Endodermal cell (in vitro differentiated cells): ENCODE measurements at regions not wholly inside any gene's neighbourhood (a gene's known extent, or its start where the extent isn't known, plus 50 kb on each side); places are given as distances from the start of the nearest gene placed in this dataset.

Source experiments
- DNase-seq: peaks from one replicate; pipeline ENCODE4 v3.0.0-alpha.2; 2017
- H3K27ac ChIP-seq: 2 replicates; pipeline ENCODE4 v1.5.1; 2013; ENCODE audit warnings: mild to moderate bottlenecking, low read depth, low read length, moderate library complexity
- H3K27me3 ChIP-seq: 2 replicates; pipeline ENCODE4 v1.6.1; 2013; ENCODE audit warnings: mild to moderate bottlenecking, low read length, moderate library complexity; ENCODE audit not compliant: insufficient read depth, control insufficient read depth, poor library complexity, severe bottlenecking
- H3K36me3 ChIP-seq: 2 replicates; pipeline ENCODE4 v1.7.0; 2013; ENCODE audit warnings: mild to moderate bottlenecking, low read length, moderate library complexity; ENCODE audit not compliant: control insufficient read depth, insufficient read depth
- H3K4me1 ChIP-seq: one replicate; pipeline ENCODE4 v1.7.0; 2013; ENCODE audit warnings: low read length; ENCODE audit not compliant: control insufficient read depth, insufficient read depth
- H3K4me3 ChIP-seq: 2 replicates; pipeline ENCODE4 v1.5.1; 2013; ENCODE audit warnings: mild to moderate bottlenecking, low read length, moderate library complexity
- H3K9ac ChIP-seq: 2 replicates; pipeline ENCODE4 v1.6.1; 2013; ENCODE audit warnings: mild to moderate bottlenecking, low read length, moderate library complexity; ENCODE audit not compliant: poor library complexity, severe bottlenecking; ENCODE audit errors: extremely low read depth
- H3K9me3 ChIP-seq: 2 replicates; pipeline ENCODE4 v1.6.1; 2013; ENCODE audit warnings: mild to moderate bottlenecking, low read length, moderate library complexity; ENCODE audit not compliant: control insufficient read depth
- H3K27ac Mint-ChIP-seq: 2 replicates; pipeline ENCODE4 v1.8.0; 2020; ENCODE audit warnings: mixed read lengths
- H3K27me3 Mint-ChIP-seq: 2 replicates; pipeline ENCODE4 v1.8.0; 2021; ENCODE audit warnings: mild to moderate bottlenecking, mixed read lengths; ENCODE audit not compliant: insufficient read depth
- H3K36me3 Mint-ChIP-seq: 2 replicates; pipeline ENCODE4 v1.8.0; 2020; ENCODE audit warnings: low read depth, mixed read lengths
- H3K4me1 Mint-ChIP-seq: 2 replicates; pipeline ENCODE4 v1.8.0; 2020; ENCODE audit warnings: mixed read lengths
- H3K4me3 Mint-ChIP-seq: 2 replicates; pipeline ENCODE4 v1.8.0; 2020; ENCODE audit warnings: mild to moderate bottlenecking, moderate library complexity, mixed read lengths
- H3K9me3 Mint-ChIP-seq: 2 replicates; pipeline ENCODE4 v1.8.0; 2020; ENCODE audit warnings: mild to moderate bottlenecking, mixed read lengths
- CTCF ChIP-seq: fragments of 200-600 bp; sonication (generic); conservative IDR thresholded peaks from 2 replicates; pipeline ENCODE4 v1.5.0; 2021; ENCODE audit warnings: antibody characterized with exemption, mild to moderate bottlenecking
- WGBS, 2 experiments: methylation state at CpG; one replicate each; pipeline versions ENCODE4 v1.1.5 to v1.1.7; 2013; ENCODE audit warnings: missing lambda C conversion rate in 2 of 2, mixed read lengths in 1 of 2; ENCODE audit not compliant: insufficient coverage in 1 of 2, insufficient read length in 1 of 2; 5-methylcytosine and 5-hydroxymethylcytosine counted together

GRCh38 chr14:76958980-76959710 is 69.4 kb downstream of the IRF2BPL start:
- no peaks in the 10 kb centered on the region for H3K9me3 ChIP-seq
- no peak for DNase-seq
- H3K9me3 Mint-ChIP-seq: no peaks in the 10 kb centered on the region
- H3K4me3 ChIP-seq: no peak overlapping the region
- H3K27ac ChIP-seq: no peak overlapping the region
- H3K4me3 Mint-ChIP-seq: no peak overlapping the region
- peaks cover 21% of the 10 kb centered on the region for H3K4me1 ChIP-seq
- H3K36me3 ChIP-seq: no peaks in the 10 kb centered on the region
- no peak overlapping the region for H3K9ac ChIP-seq
- 79 to 89% methylated on average over 5 to 8 of the region's 8 CpGs for WGBS, 2 experiments
- H3K4me1 Mint-ChIP-seq: peaks cover 60% of the 10 kb centered on the region
- no peak for TF ChIP-seq CTCF
- H3K36me3 Mint-ChIP-seq: no peaks in the 10 kb centered on the region
- no peak overlapping the region for H3K27ac Mint-ChIP-seq
- H3K27me3 ChIP-seq: peaks cover 15% of the 10 kb centered on the region
- H3K27me3 Mint-ChIP-seq: peaks cover 8% of the 10 kb centered on the region

- Mint-ChIP-seq H3K27me3 (peaks cover 3% of the 10 kb centered on the region), H3K27ac (peak overlapping the region; percentile 66), H3K36me3 (no peaks in the 10 kb centered on the region), H3K4me1 (peaks cover 54% of the 10 kb centered on the region), H3K9me3 (no peaks in the 10 kb centered on the region), H3K4me3 (no peak overlapping the region)
- H3K27ac ChIP-seq: peak overlapping the region; percentile 40
- no peaks in the 10 kb centered on the region for H3K36me3 ChIP-seq
- H3K4me3 ChIP-seq: no peak overlapping the region
- no peak overlapping the region for H3K9ac ChIP-seq
- H3K4me1 ChIP-seq: peaks cover 21% of the 10 kb centered on the region
- no peak for DNase-seq
- peaks cover 12% of the 10 kb centered on the region for H3K27me3 ChIP-seq
- H3K9me3 ChIP-seq: no peaks in the 10 kb centered on the region
- TF ChIP-seq CTCF: no peak
- 84 to 93% methylated on average over 8 to 11 of the region's 11 CpGs for WGBS, 2 experiments
Measured at GRCh38 chr14:76958020-76958979, 70.2 kb downstream of the IRF2BPL start.

- Mint-ChIP-seq H3K27ac (peak overlapping the region; percentile 98), H3K4me3 (peak overlapping the region; percentile 46), H3K4me1 (peaks cover 48% of the 10 kb centered on the region), H3K9me3 (no peaks in the 10 kb centered on the region), H3K27me3 (peaks cover 2% of the 10 kb centered on the region), H3K36me3 (no peaks in the 10 kb centered on the region)
- 45 to 62% methylated on average over 4 of the region's 4 CpGs for WGBS, 2 experiments
- TF ChIP-seq CTCF: no peak
- H3K9ac ChIP-seq: no peak overlapping the region
- peaks cover 6% of the 10 kb centered on the region for H3K27me3 ChIP-seq
- H3K4me1 ChIP-seq: peaks cover 21% of the 10 kb centered on the region
- H3K9me3 ChIP-seq: no peaks in the 10 kb centered on the region
- H3K36me3 ChIP-seq: no peaks in the 10 kb centered on the region
- no peak overlapping the region for H3K4me3 ChIP-seq
- H3K27ac ChIP-seq: peak overlapping the region; percentile 99
- peak; percentile 80 for DNase-seq
Measured at GRCh38 chr14:76957224-76957891, 71.2 kb downstream of the IRF2BPL start.
